ENCODE measurements at regions not wholly inside any gene's neighbourhood (a gene's known extent, or its start where the extent isn't known, plus 50 kb on each side); places are given as distances from the start of the nearest gene placed in this dataset.

GRCh38 chr5:3120028-3120427 is 368.6 kb upstream of the IRX2 start:
- ChIA-PET RAD21 (ENCODE audit: low non-redundant PET in 1 of 2, low total read pairs in 2 of 2, uncharacterized antibody in 2 of 2, unreplicated experiment in 2 of 2) (no interaction called here), CTCF (no interaction called here)

More at GRCh38 chr5:3120028-3120427, 368.6 kb upstream of the IRX2 start:
- ATAC-seq (no peak), DNase-seq (ENCODE audit: low read depth, low spot score) (no peak)
- H3K4me1 ChIP-seq (ENCODE audit: control insufficient read depth in 1 of 2, insufficient read depth in 2 of 2, low read length in 2 of 2) = no peaks in the 10 kb centered on the region
- H3K79me2 ChIP-seq (ENCODE audit: insufficient read depth, low read length) = no peaks in the 10 kb centered on the region
- intact Hi-C loops (cut with micrococcal nuclease) = no loop called here
- H3K4me2 ChIP-seq (ENCODE audit: low read length) = no peak overlapping the region
- no TSS peak for BruUV-seq (replicated peaks)
- no peak for TF ChIP-seq YY1 (IDR thresholded peaks at IDR 0.05; ENCODE audit: extremely low read depth, insufficient replicate concordance, low read depth, low read length)
- TF ChIP-seq CTCF (IDR thresholded peaks at IDR 0.05 in 2 of 3, conservative IDR thresholded peaks at IDR 0.05 in 1 of 3; ENCODE audit: borderline replicate concordance in 1 of 3, insufficient read depth in 1 of 3, low read depth in 2 of 3, low read length in 2 of 3) = no peak
- no peak for TF ChIP-seq POLR2AphosphoS5 (IDR thresholded peaks at IDR 0.05; ENCODE audit: low read depth, low read length)
- no peak for TF ChIP-seq FOSL1 (IDR thresholded peaks at IDR 0.05; ENCODE audit: low read depth)
- TF ChIP-seq SIN3A (IDR thresholded peaks at IDR 0.05; ENCODE audit: low read depth) = no peak
- TF ChIP-seq ZFX (IDR thresholded peaks at IDR 0.05) = no peak
- TF ChIP-seq TCF7L2 (IDR thresholded peaks at IDR 0.05; ENCODE audit: borderline replicate concordance, extremely low read depth, insufficient read depth, insufficient read length) = no peak
- no peak for TF ChIP-seq SRF (IDR thresholded peaks at IDR 0.05; ENCODE audit: low read depth)
- no peak for TF ChIP-seq ATF3 (IDR thresholded peaks at IDR 0.05)
- TF ChIP-seq ELF1 (IDR thresholded peaks at IDR 0.05; ENCODE audit: borderline replicate concordance, low read depth) = no peak
- TF ChIP-seq EZH2 (IDR thresholded peaks at IDR 0.05) = no peak
- TF ChIP-seq JUND (IDR thresholded peaks at IDR 0.05) = no peak
- TF ChIP-seq POLR2A (IDR thresholded peaks at IDR 0.05; ENCODE audit: borderline replicate concordance, extremely low read depth, insufficient read depth, insufficient read length) = no peak
- TF ChIP-seq CEBPB (IDR thresholded peaks at IDR 0.05; ENCODE audit: low read depth) = no peak
- TF ChIP-seq CBX3 (IDR thresholded peaks at IDR 0.05; ENCODE audit: low read depth) = no peak
- no peak for TF ChIP-seq ZNF274 (IDR thresholded peaks at IDR 0.05; ENCODE audit: low read depth, low read length)
- no peak for TF ChIP-seq EZH2phosphoT487 (IDR thresholded peaks at IDR 0.05; ENCODE audit: borderline replicate concordance)
- H3K9me3 ChIP-seq (ENCODE audit: control insufficient read depth in 1 of 2, insufficient read depth in 1 of 2, low read depth in 1 of 2, low read length in 2 of 2) = peaks cover 13 to 25% of the 10 kb centered on the region in 2 experiments; a peak in 2 of 4 replicates
- H4K20me1 ChIP-seq (ENCODE audit: insufficient read depth) = no peaks in the 10 kb centered on the region
- POLR2A ChIA-PET = no interaction called here
- H3K9ac ChIP-seq (ENCODE audit: low read length) = no peak overlapping the region
- no peak overlapping the region for H2AFZ ChIP-seq (ENCODE audit: low read depth, low read length, poor library complexity, severe bottlenecking)
- H3K27ac ChIP-seq (ENCODE audit: low read depth, low read length) = no peak overlapping the region
- H3K9me2 ChIP-seq (ENCODE audit: insufficient read depth) = no peaks in the 10 kb centered on the region
- H3K27me3 ChIP-seq (ENCODE audit: insufficient read depth, low read length) = no peaks in the 10 kb centered on the region
- H3K4me3 ChIP-seq (replicated peaks in 1 of 2; ENCODE audit: low read depth in 1 of 2, low read length in 2 of 2) = no peak overlapping the region
- no peaks in the 10 kb centered on the region for H3K36me3 ChIP-seq (ENCODE audit: control insufficient read depth in 1 of 2, insufficient read depth in 2 of 2, low read length in 2 of 2)
